GM12865 (cell line): ENCODE measurements at regions not wholly inside any gene's neighbourhood (a gene's known extent, or its start where the extent isn't known, plus 50 kb on each side); places are given as distances from the start of the nearest gene placed in this dataset.
"Not testable (repeated sequence)": the region's sequence is repeated elsewhere in the genome, so short reads cannot be mapped to it uniquely, and the experiment has no call there.

ENCODE experiments used
- DNase-seq: peaks from one replicate; pipeline ENCODE4 v3.0.0; 2010; ENCODE audit warnings: low read depth
- H3K4me3 ChIP-seq: 2 replicates; pipeline ENCODE4 v1.5.1; 2011; ENCODE audit warnings: mild to moderate bottlenecking, low read depth, low read length, control low read depth
- CTCF ChIP-seq: IDR thresholded peaks from 2 replicates; pipeline ENCODE4 v1.5.1; 2011; ENCODE audit warnings: low read length, control low read depth, low read depth, inconsistent platforms; ENCODE audit not compliant: insufficient read depth; ENCODE audit errors: missing control alignments

- DNase-seq, result no peak
These were observed 290.8 kb upstream of the FGF13 start for GRCh38 chrX:139002319-139002718.

GRCh38 chrX:138996268-138996667, 284.8 kb upstream of the FGF13 start:
- no peak for DNase-seq
- no peak for TF ChIP-seq CTCF
- no peak overlapping the region for H3K4me3 ChIP-seq

More at GRCh38 chrX:139002319-139002718, 290.8 kb upstream of the FGF13 start:
- no peak for TF ChIP-seq CTCF
- no peak overlapping the region for H3K4me3 ChIP-seq

GRCh38 chrX:138995458-138995857, 283.9 kb upstream of the FGF13 start:
- no peak overlapping the region for H3K4me3 ChIP-seq
- TF ChIP-seq CTCF, result no peak
- DNase-seq, result no peak

- DNase-seq, H3K4me3 ChIP-seq: not testable (repeated sequence)
These were observed 278.9 kb upstream of the FGF13 start for GRCh38 chrX:138990425-138990824.

GRCh38 chrX:138986866-138987265, 275.3 kb upstream of the FGF13 start:
- H3K4me3 ChIP-seq, result no peak overlapping the region
- TF ChIP-seq CTCF, result no peak
- no peak for DNase-seq

GRCh38 chrX:138986235-138986634, 274.7 kb upstream of the FGF13 start:
- TF ChIP-seq CTCF, result no peak
- no peak for DNase-seq
- H3K4me3 ChIP-seq, result no peak overlapping the region

- TF ChIP-seq CTCF, result no peak
- no peak overlapping the region for H3K4me3 ChIP-seq
- no peak for DNase-seq
These were observed 270.8 kb upstream of the FGF13 start for GRCh38 chrX:138982365-138982764.

- TF ChIP-seq CTCF, result no peak
- DNase-seq, result no peak
These were observed 253.0 kb upstream of the FGF13 start for GRCh38 chrX:138964501-138964900.

GRCh38 chrX:138962419-138962818, 250.9 kb upstream of the FGF13 start:
- not testable (repeated sequence) for DNase-seq, H3K4me3 ChIP-seq

More at GRCh38 chrX:138964501-138964900, 253.0 kb upstream of the FGF13 start:
- no peak overlapping the region for H3K4me3 ChIP-seq
